Activated CD4-positive, alpha-beta T cell treated with anti-CD3 and anti-CD28 coated beads for 48 hours (primary cell): ENCODE measurements at regions not wholly inside any gene's neighbourhood (a gene's known extent, or its start where the extent isn't known, plus 50 kb on each side); places are given as distances from the start of the nearest gene placed in this dataset.

Experiments
- DNase-seq: peaks from one replicate; pipeline ENCODE4 v3.0.0-alpha.2; 2020

GRCh38 chr17:77719806-77720205 lies 238.7 kb upstream of the TNRC6C start:
- no peak for DNase-seq

- no peak for DNase-seq
Observed at GRCh38 chr17:77720946-77721845, 237.3 kb upstream of the TNRC6C start.

- no peak for DNase-seq
Observed at GRCh38 chr17:77721846-77722160, 236.7 kb upstream of the TNRC6C start.

DNA sequence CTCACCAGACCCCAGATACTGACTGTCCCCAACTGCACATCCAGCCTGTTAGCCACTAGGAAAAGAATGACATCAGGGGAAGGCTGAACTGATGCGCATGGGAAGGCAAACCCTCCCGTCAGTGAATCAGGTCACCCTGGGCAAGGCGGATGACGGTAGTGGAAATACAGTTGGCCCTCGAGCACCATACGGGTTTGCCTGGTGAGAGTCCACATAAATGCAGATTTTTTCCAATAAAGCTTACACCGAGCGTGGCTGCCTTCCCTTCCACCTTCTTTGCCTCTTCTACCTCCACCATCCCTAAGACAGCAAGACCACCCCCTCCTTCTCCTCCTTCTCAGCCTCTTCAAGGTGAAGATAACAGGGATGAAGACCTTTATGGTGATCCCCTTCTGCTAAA lies 236.1 kb upstream of the TNRC6C start:
- no peak for DNase-seq

- DNase-seq = no peak
Observed at GRCh38 chr17:77723071-77723908, 235.2 kb upstream of the TNRC6C start.

DNA sequence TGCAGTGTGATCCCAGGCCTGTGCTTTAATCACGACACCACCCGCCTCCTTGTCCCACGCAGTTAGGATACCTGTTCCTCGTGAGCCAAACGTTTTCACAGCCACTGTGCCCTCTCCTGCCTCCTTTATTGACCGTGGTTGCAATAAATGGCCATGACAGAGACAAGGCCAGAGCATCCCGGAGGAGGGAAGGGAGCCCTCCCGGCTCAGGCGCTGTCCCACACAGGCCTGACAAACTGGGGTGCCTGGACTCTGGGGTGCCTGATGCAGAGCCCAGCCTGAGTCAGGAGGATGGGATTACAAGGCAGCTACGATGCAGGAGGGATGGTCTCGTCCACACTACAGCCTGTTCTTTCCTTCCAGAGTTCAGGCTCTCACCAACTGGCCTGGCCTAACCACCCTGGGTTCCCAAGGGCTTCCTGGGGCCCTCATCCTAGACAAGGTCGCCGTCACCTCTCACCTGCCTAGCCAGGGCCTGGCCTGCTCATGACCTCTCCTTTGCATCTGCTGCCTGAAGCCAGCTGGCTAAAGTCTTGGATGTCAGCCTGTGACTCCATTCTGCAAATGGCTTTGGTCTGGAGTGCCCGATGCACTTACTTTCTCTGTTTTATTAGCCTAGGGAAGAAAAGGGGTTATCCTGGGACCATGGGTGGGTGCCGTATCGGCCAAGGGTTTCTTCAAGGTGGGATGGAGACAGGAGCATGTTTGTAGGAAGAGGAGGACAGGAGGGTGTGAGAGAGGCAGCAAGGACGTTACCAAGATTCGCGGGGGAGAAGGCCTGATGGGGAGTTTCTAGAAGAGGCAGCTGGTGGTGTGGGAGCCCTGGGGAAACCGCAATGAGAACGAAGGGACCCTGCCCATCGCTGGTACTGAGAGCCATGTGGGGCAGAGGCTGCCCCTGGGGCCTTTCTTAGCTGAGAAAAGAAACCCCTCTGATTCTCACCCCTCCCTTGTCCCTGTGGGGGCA lies 234.3 kb upstream of the TNRC6C start:
- no peak for DNase-seq

DNA sequence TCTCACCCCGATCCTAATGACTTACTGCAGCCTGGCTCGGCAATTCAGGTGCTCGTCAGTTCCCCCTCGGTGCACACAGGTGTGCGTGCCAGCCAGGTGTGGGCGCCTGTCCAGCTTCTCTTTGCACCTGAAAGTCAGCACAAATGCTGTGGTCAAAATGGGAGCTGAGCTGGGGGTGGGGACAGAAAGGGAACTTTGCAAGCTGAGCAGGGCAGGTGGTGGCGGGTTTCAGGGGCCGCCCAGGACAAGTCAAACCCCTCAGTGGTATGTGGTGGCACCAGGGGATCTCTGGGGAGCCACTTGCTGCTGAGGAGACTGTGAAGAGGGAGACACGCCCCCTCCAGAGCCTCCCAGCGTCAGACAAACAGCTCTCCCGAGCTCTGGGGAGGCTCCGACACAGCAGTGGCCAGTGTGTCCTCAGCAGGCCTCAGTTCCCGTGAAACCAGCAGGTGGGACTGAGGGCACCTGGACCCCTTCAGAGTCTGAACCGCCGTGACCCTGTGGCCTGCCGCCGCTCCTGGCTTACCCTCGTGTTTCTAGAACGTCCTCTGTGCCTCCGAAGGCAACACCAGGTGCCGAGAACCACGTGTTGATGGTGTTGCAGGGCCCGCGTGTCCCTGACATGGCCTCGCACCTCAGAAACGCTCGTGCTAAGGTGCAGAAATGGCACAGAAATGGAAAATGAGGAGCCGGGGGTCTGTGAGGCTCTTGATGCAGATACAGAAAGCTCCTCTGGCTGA lies 233.5 kb upstream of the TNRC6C start:
- DNase-seq = no peak

DNA sequence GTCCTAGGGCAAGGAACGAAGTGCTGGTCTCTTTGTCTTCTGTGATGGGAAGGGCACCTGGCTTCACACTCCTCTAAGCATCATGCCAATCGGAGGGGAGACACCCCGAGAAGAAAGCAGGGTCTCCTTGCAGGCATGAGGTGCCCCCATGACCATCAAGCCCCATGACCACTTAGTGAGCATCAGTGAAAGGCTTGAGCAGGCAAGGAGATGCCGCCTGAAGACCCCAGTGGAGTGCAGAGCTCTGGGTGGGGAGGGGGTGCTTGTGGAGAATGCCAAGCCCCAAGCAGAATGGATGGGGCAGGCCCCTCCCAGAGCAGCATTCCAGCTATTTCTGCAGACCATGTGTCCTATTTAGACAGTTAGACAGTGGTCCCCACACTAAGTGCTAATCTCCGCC lies 232.7 kb upstream of the TNRC6C start:
- no peak for DNase-seq

GRCh38 chr17:77726549-77727006 lies 231.9 kb upstream of the TNRC6C start:
- no peak for DNase-seq

- DNase-seq = no peak
Observed at GRCh38 chr17:77727037-77727615, 231.4 kb upstream of the TNRC6C start.

DNA sequence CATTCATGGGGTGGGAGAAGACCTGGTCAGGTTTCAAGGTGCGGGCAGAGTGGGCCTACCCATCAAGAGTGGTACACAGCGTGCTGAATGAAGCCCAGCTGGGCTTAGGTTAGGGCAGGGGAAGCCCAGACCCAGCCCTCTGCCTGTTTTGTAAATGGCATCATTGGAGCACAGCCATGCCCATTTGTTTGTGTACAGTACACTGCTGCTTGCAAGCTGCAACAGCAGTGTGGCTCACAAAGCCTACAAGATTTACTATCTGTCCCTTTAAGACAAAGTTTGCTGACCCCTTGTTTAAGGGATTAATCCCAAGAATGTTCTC lies 230.1 kb upstream of the TNRC6C start:
- no peak for DNase-seq

- DNase-seq = no peak
Observed at GRCh38 chr17:77728871-77729270, 229.6 kb upstream of the TNRC6C start.

DNA sequence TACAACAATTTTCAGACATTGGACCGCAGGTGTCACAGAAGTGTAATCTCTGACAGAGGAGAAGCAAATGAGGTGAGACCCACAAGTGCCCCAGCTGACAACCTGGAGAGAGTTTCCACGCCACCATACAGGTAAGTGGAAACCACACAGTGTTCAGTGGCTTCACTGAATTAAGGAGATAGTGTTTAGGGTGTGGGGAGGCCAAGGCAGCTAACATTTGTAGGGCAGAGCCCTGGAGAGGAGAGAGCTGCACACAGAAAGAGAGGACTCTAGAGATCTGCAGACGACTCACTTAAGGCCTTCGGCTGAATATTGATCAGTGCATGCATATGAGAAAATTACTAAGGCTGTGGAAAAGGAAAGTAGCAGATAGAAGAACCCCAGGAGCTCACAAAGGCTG lies 228.9 kb upstream of the TNRC6C start:
- no peak for DNase-seq

DNA sequence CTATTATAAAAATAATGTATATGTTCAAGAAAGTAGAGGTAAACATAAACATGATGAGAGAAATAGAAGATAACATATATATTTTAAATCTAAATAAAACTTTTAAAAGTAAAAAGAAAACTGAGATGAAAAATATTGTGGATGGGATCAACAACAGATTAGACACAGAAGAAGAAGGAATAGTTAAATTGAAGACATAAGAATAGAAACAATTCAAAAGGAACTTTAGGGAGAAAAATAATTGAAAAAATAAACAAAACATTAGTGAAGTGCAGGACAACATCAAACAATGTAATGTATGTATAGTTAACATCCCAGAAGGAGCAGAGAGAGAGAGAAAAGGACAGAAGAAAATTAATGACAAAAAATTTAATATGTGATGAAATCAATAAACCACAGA lies 228.1 kb upstream of the TNRC6C start:
- no peak for DNase-seq

DNA sequence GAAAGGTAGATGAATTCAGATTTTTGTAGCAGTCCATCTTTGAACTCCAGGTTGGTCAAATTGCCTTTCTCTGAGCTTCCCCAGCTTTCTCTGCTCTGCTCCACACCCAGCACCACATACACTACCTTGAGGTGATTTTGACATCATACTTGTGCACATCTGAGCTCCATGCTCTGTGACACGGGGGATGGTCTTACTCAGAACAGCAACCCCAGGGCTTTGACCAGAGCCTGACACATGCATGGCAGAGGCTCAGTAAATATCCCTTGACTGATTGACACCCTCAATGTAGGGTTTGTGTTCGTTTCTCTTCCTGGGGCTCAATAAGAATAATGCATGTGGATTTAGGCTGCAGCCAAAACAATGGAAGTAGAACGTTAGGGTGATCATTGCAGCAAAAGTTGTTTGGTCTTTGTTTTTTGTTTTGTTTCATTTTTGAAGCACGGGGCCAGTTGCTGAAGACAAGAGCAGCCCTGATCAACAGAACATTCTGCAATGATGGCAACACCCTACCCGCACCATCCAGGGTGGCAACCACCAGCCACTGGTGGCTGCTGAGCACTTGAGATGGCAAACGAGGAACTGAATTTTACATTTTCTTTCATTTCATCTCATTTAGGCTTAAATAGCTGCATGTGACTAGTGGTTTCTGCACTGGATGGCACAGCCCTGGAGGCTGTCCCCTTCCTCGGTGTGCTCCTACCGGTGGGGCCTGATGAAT lies 224.8 kb upstream of the TNRC6C start:
- no peak for DNase-seq

DNA sequence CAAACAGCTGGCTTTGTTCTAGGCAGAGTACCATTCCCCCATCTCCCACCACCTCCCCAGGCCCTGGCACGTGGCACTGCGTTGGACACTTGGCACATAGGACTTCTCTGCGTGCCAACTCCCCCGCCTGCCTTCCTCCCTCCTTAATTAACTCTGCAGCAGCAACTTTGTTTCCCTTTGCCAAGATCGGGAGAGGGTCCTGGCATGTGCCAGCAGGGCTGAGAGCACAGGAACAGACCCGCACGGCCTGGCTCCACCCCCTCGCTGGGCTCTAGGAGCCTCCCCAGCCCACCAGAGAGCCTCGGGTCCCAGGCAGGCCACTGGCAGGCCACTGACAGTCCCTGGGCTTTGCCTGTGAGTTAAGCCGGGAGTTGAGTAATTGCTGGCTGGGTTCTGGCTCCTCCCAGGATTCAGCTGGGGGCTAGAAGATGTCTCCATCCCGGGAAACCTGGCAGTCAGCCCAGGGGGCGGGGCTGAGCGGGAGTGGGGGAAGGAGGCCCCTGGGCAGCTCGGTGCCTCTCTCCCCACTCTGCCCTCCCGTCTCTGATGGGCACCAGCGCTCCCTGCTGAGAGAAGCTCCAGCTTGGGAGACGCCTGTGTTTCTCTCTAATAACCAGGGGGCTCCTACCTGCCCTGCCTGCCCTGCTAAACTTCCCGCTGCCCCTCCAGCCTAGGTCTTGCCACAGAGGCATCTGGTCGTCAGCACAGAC lies 224.0 kb upstream of the TNRC6C start:
- no peak for DNase-seq

DNA sequence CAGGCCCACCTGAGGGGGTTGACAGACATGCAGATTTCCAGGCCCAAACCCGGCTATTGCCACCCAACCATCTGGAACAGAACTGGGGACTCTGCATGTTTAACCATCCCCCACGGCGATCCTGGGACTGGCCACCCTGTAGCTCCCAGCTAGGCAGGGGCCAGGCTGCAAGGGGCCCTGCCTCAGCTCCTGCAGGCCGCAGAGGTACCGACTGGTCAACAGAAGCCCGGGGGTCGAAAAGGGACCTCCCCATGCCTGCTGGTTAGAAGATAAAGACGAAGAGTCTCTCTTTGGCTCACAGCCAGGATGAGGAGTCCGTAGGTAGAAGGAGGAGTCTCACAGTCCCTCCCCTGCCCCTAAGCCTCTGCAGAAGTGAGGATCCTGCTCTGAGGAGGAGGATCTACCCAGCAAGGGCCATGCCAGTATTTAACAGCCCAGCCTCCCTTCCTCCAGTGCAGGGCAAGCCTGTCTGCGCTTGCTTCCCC lies 223.4 kb upstream of the TNRC6C start:
- no peak for DNase-seq

DNA sequence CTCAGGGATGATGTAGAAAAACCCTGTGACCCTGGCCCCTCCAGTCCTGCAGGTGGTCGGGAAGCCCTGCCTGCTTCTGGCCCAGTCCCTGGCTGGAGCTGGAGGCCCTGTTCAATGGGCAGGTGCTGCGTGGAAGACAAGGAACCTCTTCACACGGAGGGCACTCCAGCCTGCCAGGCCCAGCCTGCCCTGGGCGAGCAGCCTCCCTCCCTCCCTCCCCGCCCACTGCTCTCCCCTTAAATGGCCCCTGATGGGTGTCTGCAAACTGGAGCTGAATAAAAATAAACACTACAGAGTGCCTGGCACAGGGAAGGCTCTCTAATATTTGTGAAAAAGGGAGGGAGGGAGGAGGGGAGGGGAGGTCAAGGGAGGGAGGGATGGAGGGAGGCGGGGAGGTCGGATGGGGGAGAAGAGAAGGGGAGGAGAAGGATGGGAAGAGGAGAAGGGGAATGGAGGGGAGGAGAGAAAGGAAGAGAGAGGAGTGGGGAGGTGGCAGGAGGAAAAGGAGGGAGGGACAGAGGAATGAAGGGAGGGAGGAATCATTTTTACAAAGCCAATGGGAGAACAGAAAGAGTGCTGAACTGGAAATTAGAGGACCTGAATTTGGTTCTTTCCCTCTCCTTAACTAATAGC lies 222.8 kb upstream of the TNRC6C start:
- DNase-seq = no peak

DNA sequence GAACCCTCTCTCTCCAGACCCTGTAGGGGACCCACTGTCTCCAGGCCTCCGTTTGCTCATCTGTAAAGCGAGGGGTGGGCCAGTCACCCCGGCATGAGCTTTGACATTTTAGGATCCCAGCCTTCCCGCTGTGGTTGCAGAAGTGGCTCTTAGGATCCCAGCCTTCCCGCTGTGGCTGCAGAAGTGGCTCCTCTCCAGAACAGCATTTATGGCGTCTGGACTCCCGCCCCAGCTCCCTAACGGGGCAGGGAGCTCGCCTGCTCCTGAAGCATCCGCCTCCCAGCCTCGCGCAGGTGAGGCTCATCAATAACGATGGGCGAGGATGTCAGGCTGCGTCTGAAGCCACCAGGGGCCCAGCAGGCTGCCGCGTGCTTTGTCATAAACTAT lies 222.3 kb upstream of the TNRC6C start:
- no peak for DNase-seq

GRCh38 chr17:77736721-77737120 lies 221.8 kb upstream of the TNRC6C start:
- DNase-seq = no peak
